Breast epithelium (tissue), 4 donors: ENCODE measurements at regions not wholly inside any gene's neighbourhood (a gene's known extent, or its start where the extent isn't known, plus 50 kb on each side); places are given as distances from the start of the nearest gene placed in this dataset.
"Not testable (repeated sequence)": the region's sequence is repeated elsewhere in the genome, so short reads cannot be mapped to it uniquely, and the experiment has no call there.

Experiments
- DNase-seq, 2 donors: peaks; one replicate each; pipeline ENCODE4 v3.0.0-alpha.2; 2019; ENCODE audit warnings: low spot score in 2 of 2
- H3K27ac ChIP-seq, 2 donors: fragments of 200-600 bp; sonication (generic) in 1 of 2; one replicate each; pipeline ENCODE4 v1.5.1; 2016 to 2019; ENCODE audit warnings: mild to moderate bottlenecking in 1 of 2
- H3K27me3 ChIP-seq, 2 donors: fragments of 200-600 bp; sonication (generic) in 1 of 2; one replicate each; pipeline versions ENCODE4 v1.5.1 to v1.6.0; 2017 to 2019; ENCODE audit warnings: control low read depth in 1 of 2, mild to moderate bottlenecking in 1 of 2
- H3K36me3 ChIP-seq: fragments of 200-600 bp; one replicate; pipeline ENCODE4 v1.5.1; 2019
- H3K4me1 ChIP-seq, 2 donors: fragments of 200-600 bp; sonication (generic); one replicate each; pipeline ENCODE4 v1.5.1; 2016 to 2019; ENCODE audit warnings: control low read depth in 1 of 2
- H3K4me3 ChIP-seq, 3 donors: fragments of 200-600 bp; sonication (generic); 1 replicate in 2 of 3; 2 replicates in 1 of 3; pipeline ENCODE4 v1.5.1; 2016 to 2019; ENCODE audit warnings: mild to moderate bottlenecking in 3 of 3, moderate library complexity in 2 of 3
- H3K9me3 ChIP-seq, 2 donors: fragments of 200-600 bp; sonication (generic) in 1 of 2; one replicate each; pipeline ENCODE4 v1.5.1; 2016 to 2019; ENCODE audit warnings: control low read depth in 1 of 2
- CTCF ChIP-seq, 3 donors: fragments of 450-650 bp; IDR thresholded peaks; one replicate each; pipeline ENCODE4 v1.5.1; 2016 to 2017; ENCODE audit warnings: antibody characterized with exemption in 3 of 3, mild to moderate bottlenecking in 3 of 3, moderate library complexity in 3 of 3
- POLR2A ChIP-seq: fragments of 450-650 bp; IDR thresholded peaks from one replicate; pipeline ENCODE4 v1.6.1; 2016; ENCODE audit warnings: antibody characterized with exemption, mild to moderate bottlenecking, moderate library complexity
- POLR2AphosphoS5 ChIP-seq, 3 donors: sonication (generic); formaldehyde crosslinking; IDR thresholded peaks; one replicate each; pipeline ENCODE4 v1.6.1; 2017; ENCODE audit warnings: antibody characterized with exemption in 3 of 3
- intact Hi-C: fragments of 100-400 bp; cut with DNase I; formaldehyde crosslinking; loops from one replicate; pipeline ENCODE4 v1.15.1; 2023; ENCODE audit warnings: low total_unique reads

GRCh38 chr2:95669441-95669991 lies 77.7 kb downstream of the TRIM43 start:
- H3K27ac ChIP-seq: no peak overlapping the region
- DNase-seq: no peak
- no peaks in the 10 kb centered on the region for H3K27me3 ChIP-seq
- intact Hi-C loops: no loop called here
- H3K9me3 ChIP-seq: no peaks in the 10 kb centered on the region
- H3K4me1 ChIP-seq: no peaks in the 10 kb centered on the region
- TF ChIP-seq CTCF (IDR thresholded peaks at IDR 0.05) (no peak), POLR2A (no peak), POLR2AphosphoS5 (IDR thresholded peaks at IDR 0.05) (no peak)
- H3K36me3 ChIP-seq: no peaks in the 10 kb centered on the region
- no peak overlapping the region for H3K4me3 ChIP-seq

GRCh38 chr2:95670167-95670566 lies 78.4 kb downstream of the TRIM43 start:
- TF ChIP-seq CTCF (IDR thresholded peaks at IDR 0.05) (no peak), POLR2AphosphoS5 (IDR thresholded peaks at IDR 0.05) (no peak), POLR2A (no peak)
- Histone ChIP-seq H3K27ac (peak overlapping the region in 1 of 2 donors; percentile 2), H3K9me3 (no peaks in the 10 kb centered on the region), H3K27me3 (no peaks in the 10 kb centered on the region), H3K36me3 (no peaks in the 10 kb centered on the region), H3K4me3 (no peak overlapping the region), H3K4me1 (no peaks in the 10 kb centered on the region)
- intact Hi-C loops: no loop called here
- DNase-seq: no peak

GRCh38 chr2:95670686-95671085 lies 78.9 kb downstream of the TRIM43 start:
- no peaks in the 10 kb centered on the region for H3K9me3 ChIP-seq
- TF ChIP-seq CTCF (IDR thresholded peaks at IDR 0.05) (no peak), POLR2A (no peak), POLR2AphosphoS5 (IDR thresholded peaks at IDR 0.05) (no peak)
- no peaks in the 10 kb centered on the region for H3K27me3 ChIP-seq
- H3K27ac ChIP-seq: peak overlapping the region in 1 of 2 donors; percentile 2
- DNase-seq: no peak
- no peaks in the 10 kb centered on the region for H3K36me3 ChIP-seq
- intact Hi-C loops: no loop called here
- no peaks in the 10 kb centered on the region for H3K4me1 ChIP-seq
- no peak overlapping the region for H3K4me3 ChIP-seq

- H3K4me1 ChIP-seq, H3K27ac ChIP-seq, H3K27me3 ChIP-seq, H3K4me3 ChIP-seq, H3K36me3 ChIP-seq, intact Hi-C loops, H3K9me3 ChIP-seq, DNase-seq: not testable (repeated sequence)
Measured at GRCh38 chr2:95671171-95671570, 79.4 kb downstream of the TRIM43 start.

- intact Hi-C loops, H3K9me3 ChIP-seq, H3K27me3 ChIP-seq, H3K27ac ChIP-seq, H3K4me1 ChIP-seq, DNase-seq, H3K4me3 ChIP-seq, H3K36me3 ChIP-seq: not testable (repeated sequence)
Measured at GRCh38 chr2:95671992-95672391, 80.2 kb downstream of the TRIM43 start.

GRCh38 chr2:95672500-95672899 lies 80.7 kb downstream of the TRIM43 start:
- H3K27me3 ChIP-seq, H3K4me3 ChIP-seq, H3K4me1 ChIP-seq, DNase-seq, H3K36me3 ChIP-seq, H3K9me3 ChIP-seq, H3K27ac ChIP-seq, intact Hi-C loops: not testable (repeated sequence)

- Histone ChIP-seq H3K27me3 (no peaks in the 10 kb centered on the region), H3K9me3 (no peaks in the 10 kb centered on the region), H3K27ac (no peak overlapping the region), H3K4me3 (no peak overlapping the region), H3K4me1 (no peaks in the 10 kb centered on the region), H3K36me3 (no peaks in the 10 kb centered on the region)
- no peak for TF ChIP-seq POLR2A
- TF ChIP-seq CTCF (IDR thresholded peaks at IDR 0.05): no peak
- no peak for TF ChIP-seq POLR2AphosphoS5 (IDR thresholded peaks at IDR 0.05)
- no peak for DNase-seq
- intact Hi-C loops: no loop called here
Measured at GRCh38 chr2:95674186-95674585, 82.4 kb downstream of the TRIM43 start.

GRCh38 chr2:95676573-95676972 lies 84.8 kb downstream of the TRIM43 start:
- H3K9me3 ChIP-seq, H3K27ac ChIP-seq, DNase-seq, H3K27me3 ChIP-seq, H3K36me3 ChIP-seq, intact Hi-C loops, H3K4me1 ChIP-seq, H3K4me3 ChIP-seq: not testable (repeated sequence)
